ENCODE measurements at regions not wholly inside any gene's neighbourhood (a gene's known extent, or its start where the extent isn't known, plus 50 kb on each side); places are given as distances from the start of the nearest gene placed in this dataset.

- no peak overlapping the region for H2AFZ ChIP-seq (ENCODE audit: low read length)
- no peak overlapping the region for H3K9ac ChIP-seq (ENCODE audit: low read length)
- peaks cover 19% of the 10 kb centered on the region for H3K4me1 ChIP-seq (ENCODE audit: insufficient read depth, low read length)
- ChIA-PET POLR2A (ENCODE audit: unreplicated experiment) (no interaction called here), CTCF (no interaction called here)
- ATAC-seq, result no peak
- H3K9me2 ChIP-seq (replicated peaks; ENCODE audit: low read length), result no peaks in the 10 kb centered on the region
- intact Hi-C loops (cut with micrococcal nuclease), result no loop called here
- no peaks in the 10 kb centered on the region for H3K36me3 ChIP-seq (ENCODE audit: low read depth, low read length)
- TF ChIP-seq EZH2 (IDR thresholded peaks at IDR 0.05; ENCODE audit: low read length, unreplicated experiment), result no peak
- TF ChIP-seq CTCF (conservative IDR thresholded peaks at IDR 0.05; ENCODE audit: low read depth, low read length), result no peak
- no peak for TF ChIP-seq EZH2phosphoT487 (IDR thresholded peaks at IDR 0.05; ENCODE audit: borderline replicate concordance, low read length)
- no peaks in the 10 kb centered on the region for H3K79me2 ChIP-seq (ENCODE audit: low read length)
- H3K27me3 ChIP-seq (ENCODE audit: low read length), result no peaks in the 10 kb centered on the region
- H3K4me3 ChIP-seq (ENCODE audit: low read length), result no peak overlapping the region
- BruUV-seq (replicated peaks), result no TSS peak
- no peaks in the 10 kb centered on the region for H4K20me1 ChIP-seq (ENCODE audit: low read length)
- no peak for DNase-seq
- H3K27ac ChIP-seq (ENCODE audit: low read length), result no peak overlapping the region
- no peaks in the 10 kb centered on the region for H3K9me3 ChIP-seq (ENCODE audit: low read length)
- no peak overlapping the region for H3K4me2 ChIP-seq (ENCODE audit: low read length)
- H3F3A ChIP-seq (ENCODE audit: low read length, unreplicated experiment), result no peaks in the 10 kb centered on the region
These were observed 65.4 kb upstream of the ASAP2 start for GRCh38 chr2:9141091-9141667.

GRCh38 chr2:9140645-9141044, 66.0 kb upstream of the ASAP2 start:
- no TSS peak for BruUV-seq (replicated peaks)
- POLR2A ChIA-PET (ENCODE audit: unreplicated experiment), result no interaction called here
- H3K4me1 ChIP-seq (ENCODE audit: insufficient read depth, low read length), result peaks cover 19% of the 10 kb centered on the region
- H3K4me3 ChIP-seq (ENCODE audit: low read length), result no peak overlapping the region
- H3K9me3 ChIP-seq (ENCODE audit: low read length), result no peaks in the 10 kb centered on the region
- no peaks in the 10 kb centered on the region for H4K20me1 ChIP-seq (ENCODE audit: low read length)
- no peak for TF ChIP-seq EZH2 (IDR thresholded peaks at IDR 0.05; ENCODE audit: low read length, unreplicated experiment)
- no peak overlapping the region for H2AFZ ChIP-seq (ENCODE audit: low read length)
- H3K27ac ChIP-seq (ENCODE audit: low read length), result no peak overlapping the region
- H3F3A ChIP-seq (ENCODE audit: low read length, unreplicated experiment), result no peaks in the 10 kb centered on the region
- DNase-seq, result no peak
- H3K4me2 ChIP-seq (ENCODE audit: low read length), result no peak overlapping the region
- H3K79me2 ChIP-seq (ENCODE audit: low read length), result no peaks in the 10 kb centered on the region
- CTCF ChIA-PET, result no interaction called here
- no peak for ATAC-seq
- H3K36me3 ChIP-seq (ENCODE audit: low read depth, low read length), result no peaks in the 10 kb centered on the region
- H3K9me2 ChIP-seq (replicated peaks; ENCODE audit: low read length), result no peaks in the 10 kb centered on the region
- no peaks in the 10 kb centered on the region for H3K27me3 ChIP-seq (ENCODE audit: low read length)
- intact Hi-C loops (cut with micrococcal nuclease), result no loop called here
- no peak overlapping the region for H3K9ac ChIP-seq (ENCODE audit: low read length)

DNA sequence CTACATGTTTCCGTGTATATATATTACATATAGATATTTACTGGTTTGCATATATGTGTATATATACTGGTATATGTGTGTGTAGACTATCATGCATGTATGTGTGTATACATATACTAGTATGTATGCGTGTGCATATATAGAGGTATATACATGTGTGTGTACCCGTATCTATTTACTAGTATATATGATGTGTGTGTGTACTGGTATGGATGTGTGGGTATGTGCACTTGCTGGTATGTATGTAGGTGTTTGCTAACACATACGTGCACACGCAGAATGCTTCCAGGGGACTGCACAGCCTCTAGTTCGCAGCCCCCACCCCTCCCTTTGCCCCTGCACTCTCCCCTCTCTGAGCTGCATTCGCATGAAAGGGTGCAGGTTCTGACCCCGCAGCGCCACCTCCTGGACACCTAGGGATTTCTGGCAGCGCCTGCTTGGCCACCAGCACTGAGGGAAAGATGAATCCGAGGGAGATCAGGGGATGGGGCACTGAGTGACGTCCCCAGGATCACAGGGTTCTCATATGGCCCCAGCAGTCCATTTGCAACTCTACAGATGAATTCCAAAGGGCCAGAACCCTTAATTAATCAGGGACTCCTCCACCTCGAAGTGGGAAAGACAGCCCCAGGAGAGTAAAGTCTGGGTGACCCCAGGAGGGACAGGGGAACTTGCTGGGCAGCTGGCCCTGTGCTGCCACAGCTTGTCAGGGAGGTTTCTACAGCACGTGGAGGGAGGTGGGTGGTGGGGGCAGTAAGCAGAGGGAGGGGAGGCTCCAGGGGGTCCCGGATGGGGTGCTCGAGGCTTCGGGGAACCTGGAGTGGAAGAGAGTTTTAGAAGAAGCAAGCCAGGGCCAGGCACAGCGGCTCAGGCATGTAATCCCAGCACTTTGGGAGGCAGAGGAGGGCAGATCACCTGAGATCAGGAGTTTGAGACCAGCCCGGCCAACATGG, 66.8 kb upstream of the ASAP2 start:
- no peak overlapping the region for H3K27ac ChIP-seq (ENCODE audit: low read length)
- BruUV-seq (replicated peaks), result no TSS peak
- H3K36me3 ChIP-seq (ENCODE audit: low read depth, low read length), result no peaks in the 10 kb centered on the region
- no peaks in the 10 kb centered on the region for H3K79me2 ChIP-seq (ENCODE audit: low read length)
- no peak overlapping the region for H3K9ac ChIP-seq (ENCODE audit: low read length)
- TF ChIP-seq CTCF (conservative IDR thresholded peaks at IDR 0.05; ENCODE audit: low read depth, low read length), result peak; percentile 96
- TF ChIP-seq EZH2 (IDR thresholded peaks at IDR 0.05; ENCODE audit: low read length, unreplicated experiment), result no peak
- no peak for TF ChIP-seq EZH2phosphoT487 (IDR thresholded peaks at IDR 0.05; ENCODE audit: borderline replicate concordance, low read length)
- no peak overlapping the region for H3K4me3 ChIP-seq (ENCODE audit: low read length)
- no peaks in the 10 kb centered on the region for H4K20me1 ChIP-seq (ENCODE audit: low read length)
- H3F3A ChIP-seq (ENCODE audit: low read length, unreplicated experiment), result no peaks in the 10 kb centered on the region
- H2AFZ ChIP-seq (ENCODE audit: low read length), result peak overlapping the region; percentile 60; the same call in 1 of the 2 replicates
- ATAC-seq, result peak; percentile 44
- no peaks in the 10 kb centered on the region for H3K9me3 ChIP-seq (ENCODE audit: low read length)
- no peak overlapping the region; the same call in 1 of the 2 replicates for H3K4me2 ChIP-seq (ENCODE audit: low read length)
- CTCF ChIA-PET, result interaction anchor here (0.5 to 1.0 kb wide), 5 partner anchors 28 to 266 kb away, joined by 3 to 5 read pairs (median 3); partner anchors contain the start of gene MBOAT2
- POLR2A ChIA-PET (ENCODE audit: unreplicated experiment), result interaction anchor here (0.5 to 0.6 kb wide), 2 partner anchors 25 to 808 kb away, joined by 4 to 5 read pairs; no protein-coding TSS in a partner anchor
- H3K9me2 ChIP-seq (replicated peaks; ENCODE audit: low read length), result no peaks in the 10 kb centered on the region
- intact Hi-C loops (cut with micrococcal nuclease), result loop anchor here (1.0 kb wide), 1 partner anchor 266 kb away; no protein-coding TSS in a partner anchor
- H3K4me1 ChIP-seq (ENCODE audit: insufficient read depth, low read length), result peaks cover 14% of the 10 kb centered on the region
- no peaks in the 10 kb centered on the region for H3K27me3 ChIP-seq (ENCODE audit: low read length)
- peak; percentile 80 for DNase-seq

Measured in PC-3 (cell line).